NOMO-1 (cell line): ENCODE measurements at regions not wholly inside any gene's neighbourhood (a gene's known extent, or its start where the extent isn't known, plus 50 kb on each side); places are given as distances from the start of the nearest gene placed in this dataset.

Source experiments
- DNase-seq, 2 experiments: peaks; one replicate each; lab custom pipeline; 2025; ENCODE audit not compliant: unreplicated experiment in 2 of 2; lab: John Stamatoyannopoulos, UW

DNA sequence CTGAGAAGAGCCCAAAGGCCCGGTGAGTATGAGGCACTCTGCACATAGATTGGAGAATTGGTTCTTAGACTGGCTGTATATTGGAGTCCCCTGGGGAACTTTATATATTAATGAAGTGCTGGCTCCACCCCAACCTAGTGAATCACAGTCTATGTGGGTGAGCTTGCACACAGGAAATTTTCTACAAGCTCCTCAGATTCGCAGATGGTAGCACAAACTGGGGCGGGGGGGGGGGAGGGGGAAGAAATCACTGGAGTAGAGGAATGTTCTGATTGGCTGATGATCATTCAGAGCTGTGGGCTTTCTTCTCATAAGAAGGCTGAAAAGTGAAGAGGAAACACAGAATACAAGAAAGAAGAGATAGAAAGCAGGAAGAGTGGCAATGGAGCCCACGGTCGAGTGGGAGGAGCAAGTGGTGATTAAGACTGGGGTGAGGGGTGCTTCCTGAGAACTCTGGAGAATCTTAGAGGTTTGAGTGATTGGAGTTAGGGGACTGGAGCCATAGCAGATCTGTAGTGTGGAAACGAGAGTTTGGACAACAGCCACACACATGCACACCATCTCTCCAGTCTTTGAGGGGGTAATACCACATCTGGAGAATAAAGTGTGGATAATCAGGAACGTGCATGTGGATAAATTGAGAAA, 465.9 kb upstream of the DAB1 start:
- DNase-seq: no peak

DNA sequence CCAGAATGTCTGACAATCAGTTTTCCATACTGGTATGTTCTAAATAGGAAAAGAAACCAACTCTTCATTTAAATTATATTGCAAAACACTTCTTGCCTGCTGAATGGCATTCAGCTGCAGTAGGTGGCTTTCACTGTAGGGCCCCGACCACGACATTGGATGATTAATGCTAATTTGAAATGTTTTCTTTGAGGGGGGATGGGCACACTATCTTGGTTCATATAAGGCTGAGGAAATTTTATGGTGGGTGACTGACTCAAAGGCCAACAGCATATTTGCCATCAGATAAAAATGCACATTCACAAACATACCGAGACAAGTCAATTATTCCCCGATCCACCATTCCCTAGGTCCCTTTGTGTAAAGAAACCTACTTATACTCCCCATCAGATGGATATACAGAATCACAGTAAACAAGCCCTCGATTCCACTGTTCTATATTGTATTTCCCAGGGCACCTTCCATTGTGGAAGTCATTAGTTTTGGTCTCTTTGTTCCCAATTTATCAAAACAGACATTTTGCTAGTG, 464.2 kb upstream of the DAB1 start:
- no peak for DNase-seq

DNA sequence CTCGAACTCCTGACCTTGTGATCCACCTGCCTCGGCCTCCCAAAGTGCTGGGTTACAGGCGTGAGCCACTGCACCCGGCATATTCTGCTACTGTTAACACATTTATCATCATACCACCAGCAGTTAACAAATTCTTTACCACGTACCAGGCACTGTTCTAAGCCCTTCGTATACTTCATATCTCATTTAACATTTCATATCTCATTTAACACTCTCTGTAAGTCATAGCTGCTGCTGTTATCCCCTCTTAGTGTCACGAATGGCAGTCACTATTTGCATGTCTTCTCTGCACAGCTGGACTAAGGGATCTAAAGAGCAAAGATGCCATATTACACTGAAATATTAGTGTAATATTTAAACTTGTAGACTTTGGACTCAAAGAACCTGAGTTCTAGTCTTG, 462.5 kb upstream of the DAB1 start:
- DNase-seq: no peak

DNA sequence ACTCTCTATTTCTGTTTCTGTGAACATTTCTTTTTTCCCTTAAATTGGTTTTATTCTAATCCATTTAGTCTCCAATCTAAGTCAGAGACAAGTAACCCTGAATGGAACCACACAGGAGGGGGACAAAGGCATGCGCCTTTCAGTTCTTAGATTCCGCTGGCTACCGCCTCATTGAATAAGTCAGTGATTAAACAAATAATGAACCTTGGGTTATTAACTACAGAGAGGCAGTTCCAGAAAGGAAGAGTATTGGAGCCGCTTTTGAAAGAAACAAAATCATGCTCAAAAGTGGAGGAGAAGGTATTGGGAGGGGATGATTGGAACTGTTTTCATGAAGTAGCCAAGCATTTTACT, 459.8 kb upstream of the DAB1 start:
- DNase-seq: no peak

DNA sequence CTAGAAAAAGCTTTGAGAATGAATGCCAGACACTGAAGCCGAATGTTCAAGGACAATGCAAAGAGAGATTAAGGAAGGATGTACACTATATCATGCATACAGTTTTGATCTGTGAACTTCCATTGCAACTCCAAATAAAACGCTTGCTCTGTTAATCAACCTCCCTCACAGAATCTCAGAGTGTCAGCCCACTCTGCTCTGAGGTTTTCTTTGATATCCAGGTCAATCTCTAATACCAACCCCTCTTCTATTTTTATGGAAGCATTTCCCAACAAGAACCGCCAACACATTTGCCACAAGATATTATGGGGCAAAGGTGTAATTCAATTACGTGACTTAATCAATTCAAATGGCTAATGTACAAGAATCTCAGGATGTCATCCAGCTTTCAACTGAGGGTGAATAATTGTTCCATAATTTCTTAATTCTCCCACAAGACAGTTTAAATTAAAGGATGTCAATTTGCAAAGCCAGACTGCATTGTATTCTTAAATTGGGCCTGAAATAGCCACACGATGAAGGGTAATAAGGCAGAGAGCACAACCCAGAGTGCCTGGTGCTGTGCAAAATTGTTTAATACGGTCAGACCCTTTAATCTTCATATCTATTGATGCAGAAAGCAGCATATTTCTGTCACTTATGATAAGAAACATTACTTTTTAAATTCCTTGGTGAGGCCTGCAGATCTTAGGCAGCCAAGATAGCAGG, 459.2 kb upstream of the DAB1 start:
- no peak for DNase-seq

DNA sequence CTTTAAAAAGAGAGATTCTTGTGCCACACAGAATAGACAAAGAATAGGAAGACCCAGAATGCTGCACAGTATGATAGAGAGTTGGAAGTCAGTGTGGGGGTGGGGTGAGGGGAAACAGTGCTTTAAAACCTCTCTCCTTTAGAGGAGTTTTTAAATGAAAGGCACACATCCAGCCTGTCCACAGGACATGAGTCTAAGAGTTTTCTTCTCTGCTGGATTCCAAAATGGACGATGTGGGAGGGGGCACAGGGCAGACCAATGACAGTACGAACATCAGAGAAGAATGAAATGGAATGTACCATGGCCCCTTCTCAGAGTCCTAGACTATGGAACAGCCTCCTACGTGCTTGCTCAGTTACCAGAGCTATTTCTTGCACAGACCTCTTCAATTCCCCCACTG, 458.2 kb upstream of the DAB1 start:
- DNase-seq: no peak

DNA sequence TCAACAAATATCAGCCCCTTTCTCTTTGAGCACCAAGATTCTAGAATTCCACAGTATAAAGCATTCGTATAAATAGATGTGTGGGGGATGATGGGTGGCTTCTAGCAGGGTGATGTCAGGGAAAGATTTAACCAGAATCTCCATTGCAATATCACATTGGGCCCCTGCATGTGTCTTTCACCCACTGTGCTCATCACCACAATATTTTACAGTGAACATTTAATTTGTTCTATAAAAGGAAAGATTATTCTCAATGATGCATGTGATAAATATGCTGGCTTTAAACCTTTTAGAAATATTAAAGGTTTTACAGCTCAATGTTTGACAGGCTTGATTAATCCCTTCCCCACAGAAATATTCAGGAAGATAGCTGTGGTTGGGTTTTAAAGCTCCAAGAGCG, 457.8 kb upstream of the DAB1 start:
- DNase-seq: no peak

DNA sequence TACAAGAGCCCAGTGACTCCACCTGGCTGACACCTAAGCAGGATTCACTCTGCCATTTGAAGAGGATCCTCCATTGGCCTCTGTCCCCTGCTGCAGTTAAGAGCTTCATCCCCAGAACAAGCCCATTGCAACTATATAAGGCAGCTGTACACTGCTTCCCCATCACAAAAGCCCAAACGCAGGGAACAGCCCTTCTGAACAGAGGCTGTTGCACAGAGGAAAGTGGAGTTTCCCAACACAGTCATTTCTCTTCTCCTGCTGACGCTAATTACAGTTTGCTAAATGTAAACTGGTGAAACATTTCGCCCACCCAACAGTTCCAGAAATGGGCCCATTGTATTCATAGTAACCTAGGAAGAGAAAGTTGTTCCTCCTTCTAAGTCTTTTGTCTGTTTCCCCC, 455.8 kb upstream of the DAB1 start:
- no peak for DNase-seq

DNA sequence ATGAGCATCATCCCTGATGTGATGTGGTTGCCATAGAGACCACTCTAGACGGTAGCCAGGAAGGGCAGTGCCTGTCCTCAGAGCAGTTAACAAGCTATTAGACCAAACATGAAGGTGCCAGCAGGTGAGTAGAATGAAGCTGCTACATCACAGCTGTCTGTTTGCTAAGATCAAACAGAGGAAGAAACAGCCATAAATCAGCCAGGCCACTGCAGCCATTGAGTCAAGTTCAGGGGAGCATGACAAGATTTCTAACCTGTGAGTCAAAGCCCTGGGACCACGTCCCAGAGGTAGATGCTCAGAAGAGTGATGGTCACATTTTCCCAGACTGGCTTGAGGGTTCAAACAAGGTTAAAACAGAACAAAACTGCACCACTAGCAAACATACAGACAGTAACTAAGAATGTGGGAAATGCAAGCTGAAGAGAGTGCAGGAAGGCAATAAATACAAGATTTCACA, 450.6 kb upstream of the DAB1 start:
- no peak for DNase-seq

DNA sequence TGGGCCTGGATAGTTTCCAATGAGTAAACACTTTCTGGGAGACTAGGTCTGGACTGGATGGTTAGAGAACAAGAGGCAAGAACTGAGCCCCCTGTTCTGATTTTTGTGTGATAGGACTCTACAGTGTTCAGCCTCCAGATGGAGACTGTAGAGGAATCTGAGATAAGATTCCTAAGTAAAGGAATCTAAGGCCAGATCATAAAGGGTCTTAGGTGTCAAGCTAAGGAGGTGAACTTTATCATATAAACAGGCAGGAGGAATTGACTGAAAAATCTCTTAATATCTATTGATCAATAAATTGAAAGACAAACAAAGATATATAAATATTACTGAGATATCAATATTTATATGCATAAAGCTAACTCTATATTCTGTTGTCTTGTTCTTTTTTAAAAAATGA, 449.1 kb upstream of the DAB1 start:
- no peak for DNase-seq

DNA sequence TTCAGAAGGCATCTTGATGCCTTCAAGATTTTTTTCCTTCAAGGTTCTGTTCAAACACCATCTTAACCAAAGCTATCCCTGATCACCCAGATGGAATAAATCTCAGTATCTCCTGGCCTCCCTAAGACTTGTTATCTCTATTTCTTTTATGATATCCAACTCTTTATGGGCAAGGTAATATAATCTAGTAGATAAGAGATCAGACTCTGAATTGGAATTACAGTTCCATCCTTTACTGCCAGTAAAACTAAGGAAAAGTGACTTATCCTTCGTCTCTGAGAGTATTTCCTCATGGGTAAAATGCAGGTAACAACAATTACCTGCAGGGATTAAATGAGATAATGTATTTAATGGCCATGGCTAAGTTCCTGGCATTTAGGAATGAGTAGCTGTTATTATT, 445.0 kb upstream of the DAB1 start:
- no peak for DNase-seq

DNA sequence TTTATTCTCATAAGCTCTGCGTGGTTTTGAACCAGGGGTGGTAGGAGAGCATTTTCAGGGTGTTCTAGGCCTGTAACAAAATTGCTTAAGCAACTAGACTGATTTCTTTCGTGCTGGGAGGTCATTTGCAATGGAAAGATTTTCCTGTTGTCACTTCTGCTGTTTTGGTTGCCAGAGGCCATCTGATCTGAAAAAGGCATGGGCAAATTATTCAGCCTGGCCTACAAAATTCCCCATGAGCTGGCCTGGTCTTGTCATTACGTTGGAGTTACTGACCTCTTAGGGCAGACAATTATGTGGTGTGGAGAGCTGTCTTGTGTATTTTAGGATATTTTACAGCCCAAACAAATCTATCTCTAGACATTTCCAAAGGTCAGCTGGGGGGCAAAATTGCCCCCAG, 444.4 kb upstream of the DAB1 start:
- DNase-seq: no peak

DNA sequence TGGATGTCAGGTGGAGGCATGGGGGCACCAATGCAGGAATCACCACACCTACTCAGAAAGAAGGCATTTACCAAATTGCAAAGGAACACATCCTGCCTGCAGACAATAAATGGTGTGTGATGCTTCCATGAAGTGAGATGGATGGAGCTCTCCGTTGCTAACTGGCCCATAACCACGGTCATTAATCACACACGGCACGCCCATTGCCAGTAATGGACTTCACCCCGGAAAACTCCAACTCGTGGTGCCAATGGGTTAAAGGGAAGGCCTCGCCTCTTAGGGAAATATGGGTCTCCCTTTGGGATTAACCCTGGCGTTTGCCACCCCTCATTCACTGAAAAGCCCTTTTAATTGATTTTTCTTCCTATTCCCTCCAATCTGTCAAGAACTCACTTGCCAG, 443.1 kb upstream of the DAB1 start:
- no peak for DNase-seq

DNA sequence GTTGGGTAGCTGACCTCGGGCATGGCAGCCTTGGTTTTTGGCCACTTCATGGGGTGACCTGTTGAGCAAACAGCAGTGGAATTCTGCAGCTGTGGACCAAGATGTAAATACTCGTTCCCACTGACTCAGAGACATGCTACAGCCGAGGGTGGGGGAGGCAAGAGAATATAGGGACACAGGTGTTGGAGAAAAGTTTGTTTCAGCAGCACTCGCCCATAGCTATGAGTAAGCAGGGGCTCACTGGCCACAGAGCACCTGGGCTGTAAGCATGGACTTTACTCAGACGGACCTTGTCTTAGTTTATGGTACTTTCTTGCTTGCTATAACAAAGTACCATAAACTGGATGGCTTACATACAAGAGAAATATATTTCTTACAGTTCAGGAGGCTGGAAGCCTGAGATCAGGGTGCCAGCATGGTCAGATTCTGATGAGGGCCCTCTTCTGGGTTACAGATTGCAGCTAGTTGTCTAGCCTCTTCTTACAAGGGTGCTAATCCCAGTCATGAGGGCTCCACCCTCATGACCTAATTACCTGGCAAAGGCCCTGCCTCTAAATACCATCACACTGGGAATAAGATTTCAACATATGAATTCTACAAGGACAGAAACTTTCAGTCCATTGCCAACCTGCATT, 437.2 kb upstream of the DAB1 start:
- DNase-seq: no peak

DNA sequence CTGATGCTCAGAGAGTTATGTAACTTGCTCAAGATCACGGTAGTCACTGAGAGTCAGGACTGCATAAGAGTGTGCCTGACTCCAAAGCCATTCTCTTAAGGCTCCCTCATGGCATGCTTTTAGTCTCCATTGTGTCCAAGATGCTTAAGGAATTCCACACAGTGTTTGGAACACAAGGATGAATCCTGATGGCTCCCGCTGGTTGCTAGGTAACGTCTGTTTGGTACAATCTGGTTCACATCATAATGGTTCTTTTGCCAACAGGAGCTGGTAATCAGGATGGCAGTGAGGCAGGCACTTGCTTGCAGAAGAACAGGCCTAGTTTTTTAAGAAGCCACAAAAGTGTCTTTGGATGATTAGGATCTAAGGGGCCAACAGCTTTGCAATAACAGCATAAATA, 436.5 kb upstream of the DAB1 start:
- no peak for DNase-seq

DNA sequence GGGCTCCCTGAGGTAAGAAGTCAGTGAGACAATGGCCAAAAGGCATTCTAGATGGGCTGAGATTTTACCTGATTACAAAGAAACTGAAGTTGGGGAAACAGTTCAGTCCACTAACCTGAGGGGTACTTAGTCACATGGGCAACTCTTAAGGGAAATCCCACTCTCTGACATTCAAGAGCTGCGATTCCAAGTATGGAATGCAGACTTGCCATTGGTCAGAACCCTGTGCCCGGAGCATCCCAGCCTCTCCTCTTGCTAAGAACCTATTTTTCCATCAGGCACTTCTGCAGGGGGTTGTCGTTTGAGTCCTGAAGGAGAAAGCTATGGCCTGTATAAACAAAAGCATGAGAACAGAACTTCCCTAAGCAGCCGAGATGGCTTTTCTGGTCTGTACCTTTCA, 434.9 kb upstream of the DAB1 start:
- no peak for DNase-seq

DNA sequence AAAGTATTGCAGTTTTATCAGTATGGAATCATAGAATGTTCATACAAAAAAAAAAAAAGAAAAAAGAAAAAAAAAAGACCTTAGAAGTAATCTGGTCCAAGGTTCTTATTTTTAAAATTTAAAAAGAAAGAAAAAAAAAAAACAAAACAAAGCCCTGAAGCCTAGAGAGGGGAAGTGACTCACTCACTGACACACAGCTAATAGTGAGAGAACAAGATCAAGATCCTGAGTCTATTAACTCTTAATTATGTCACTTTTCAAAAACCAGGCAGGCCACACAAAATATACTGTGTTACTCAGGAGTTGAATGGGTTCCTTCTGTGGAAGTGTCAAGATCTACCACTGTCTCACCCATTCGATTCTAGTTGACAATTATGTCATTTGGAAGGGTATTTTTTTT, 433.9 kb upstream of the DAB1 start:
- DNase-seq: no peak

DNA sequence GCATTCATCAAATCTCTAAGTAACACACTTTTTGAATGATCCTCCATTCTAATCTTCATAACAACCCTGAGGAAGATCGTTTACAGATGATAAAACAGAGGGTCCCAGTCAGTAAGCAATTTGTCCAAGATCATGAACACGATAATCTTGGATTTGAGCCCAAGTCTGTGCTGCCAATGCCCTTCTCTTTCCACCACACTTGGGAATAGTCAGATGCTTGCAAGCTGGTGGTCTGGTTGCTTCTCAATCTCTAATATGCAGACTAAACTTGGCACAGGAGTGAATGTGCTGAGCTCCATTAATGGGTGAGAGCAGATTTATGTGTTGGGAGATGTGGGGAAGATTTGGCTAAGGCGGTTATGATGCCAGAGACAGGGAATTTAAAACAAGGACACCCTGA, 430.6 kb upstream of the DAB1 start:
- DNase-seq: no peak

DNA sequence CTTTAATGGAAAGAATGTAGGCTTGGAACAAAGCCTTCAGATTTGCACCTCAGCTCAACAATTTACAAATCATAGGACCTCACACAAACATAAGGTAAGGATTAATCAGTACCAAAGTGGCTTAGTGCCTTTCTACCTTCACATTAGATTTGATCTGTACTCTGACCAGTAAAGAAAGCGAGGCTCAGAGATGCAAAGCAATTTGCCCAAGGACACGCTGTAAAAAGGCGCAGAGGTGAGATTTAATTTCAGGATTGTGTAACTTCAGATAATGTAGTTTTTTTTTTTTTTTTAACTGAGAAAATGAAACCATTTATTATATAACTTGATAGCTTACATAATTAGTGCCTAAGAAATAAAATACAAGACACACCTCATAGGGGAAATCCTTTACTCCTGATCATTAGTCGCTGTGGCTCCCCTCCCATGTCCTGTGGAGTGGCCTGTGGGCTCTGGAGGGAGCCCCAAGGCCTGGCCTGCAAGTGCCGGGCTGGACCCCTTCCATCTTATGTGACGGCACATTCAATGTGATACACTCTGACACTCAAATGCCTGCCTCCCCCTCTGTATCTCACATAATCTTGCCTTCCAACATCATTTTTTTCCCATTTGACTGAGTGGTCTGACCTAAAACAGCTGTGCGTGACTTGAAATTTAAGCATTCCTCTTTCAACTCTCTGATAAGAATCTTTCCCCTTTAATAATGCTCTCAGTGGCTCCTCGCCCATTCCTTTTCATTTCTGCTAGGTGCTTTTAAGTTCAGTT, 426.5 kb upstream of the DAB1 start:
- no peak for DNase-seq

DNA sequence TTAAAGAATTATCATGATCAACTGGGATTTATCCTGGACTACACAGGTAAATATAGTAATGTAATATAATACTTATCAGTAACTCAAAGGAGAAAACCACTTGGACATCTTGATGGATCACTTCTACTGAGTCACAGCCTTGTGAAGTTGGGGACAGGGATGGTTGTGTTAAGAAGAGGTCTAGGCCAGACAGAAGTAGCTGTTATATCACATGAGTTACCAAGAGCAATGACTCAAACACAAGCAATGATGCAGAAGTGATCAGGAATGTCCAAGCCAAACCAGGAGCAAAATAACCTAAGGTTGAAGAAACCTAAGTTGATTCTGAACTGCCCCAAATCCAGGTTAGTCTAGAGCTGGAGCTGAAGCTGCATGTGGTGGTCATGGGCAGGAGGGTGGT, 424.5 kb upstream of the DAB1 start:
- DNase-seq: no peak

DNA sequence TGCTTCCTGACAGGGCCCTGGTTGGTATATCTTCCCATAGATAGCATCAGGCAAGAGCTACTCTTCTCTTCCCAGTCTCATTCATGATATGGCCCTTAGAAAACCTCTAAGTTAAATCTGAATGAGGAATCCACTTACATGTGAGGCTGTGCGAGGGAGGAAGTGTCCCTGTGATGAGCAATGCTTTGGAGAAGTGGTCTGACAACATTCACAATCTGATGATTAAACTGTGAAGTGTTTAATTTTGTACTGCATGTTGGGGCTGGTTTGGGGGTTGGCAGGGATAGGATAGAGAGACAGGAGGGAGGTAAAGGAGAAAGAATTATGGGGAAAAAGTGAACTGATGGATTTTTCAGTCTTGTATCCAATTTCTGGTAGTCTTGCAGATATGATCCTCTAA, 421.2 kb upstream of the DAB1 start:
- DNase-seq: no peak
